ENCODE measurements at regions not wholly inside any gene's neighbourhood (a gene's known extent, or its start where the extent isn't known, plus 50 kb on each side); places are given as distances from the start of the nearest gene placed in this dataset.
"Not testable (repeated sequence)": the region's sequence is repeated elsewhere in the genome, so short reads cannot be mapped to it uniquely, and the experiment has no call there.

DNA sequence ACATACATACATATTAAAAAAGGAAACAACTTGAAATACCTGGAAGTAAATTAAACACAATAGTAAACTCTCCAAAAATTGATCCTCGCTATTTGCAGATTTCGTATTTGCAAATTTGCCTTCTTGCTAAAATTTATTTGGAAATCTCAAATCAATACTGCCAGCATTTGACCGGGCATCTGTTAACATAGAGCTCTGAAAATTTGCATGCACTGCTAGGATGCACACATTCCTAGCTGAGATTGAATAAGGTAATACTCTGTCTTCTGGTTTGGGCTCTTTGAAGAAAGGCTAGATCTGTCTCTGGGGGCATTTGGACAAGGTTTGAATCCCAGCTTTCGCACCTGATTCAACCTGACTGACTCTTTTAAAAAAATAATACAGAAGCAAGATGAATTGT is 729.1 kb upstream of the MGAT4C start:
- FAIRE-seq (no peak), DNase-seq (ENCODE audit: insufficient read length, low spot score) (no peak)
- no peak for TF ChIP-seq POLR2A (IDR thresholded peaks at IDR 0.05; ENCODE audit: low read depth, low read length)

- FAIRE-seq; DNase-seq (ENCODE audit: insufficient read length, low spot score): not testable (repeated sequence)
Observed at GRCh38 chr12:86970595-86970994, 714.4 kb upstream of the MGAT4C start.

DNA sequence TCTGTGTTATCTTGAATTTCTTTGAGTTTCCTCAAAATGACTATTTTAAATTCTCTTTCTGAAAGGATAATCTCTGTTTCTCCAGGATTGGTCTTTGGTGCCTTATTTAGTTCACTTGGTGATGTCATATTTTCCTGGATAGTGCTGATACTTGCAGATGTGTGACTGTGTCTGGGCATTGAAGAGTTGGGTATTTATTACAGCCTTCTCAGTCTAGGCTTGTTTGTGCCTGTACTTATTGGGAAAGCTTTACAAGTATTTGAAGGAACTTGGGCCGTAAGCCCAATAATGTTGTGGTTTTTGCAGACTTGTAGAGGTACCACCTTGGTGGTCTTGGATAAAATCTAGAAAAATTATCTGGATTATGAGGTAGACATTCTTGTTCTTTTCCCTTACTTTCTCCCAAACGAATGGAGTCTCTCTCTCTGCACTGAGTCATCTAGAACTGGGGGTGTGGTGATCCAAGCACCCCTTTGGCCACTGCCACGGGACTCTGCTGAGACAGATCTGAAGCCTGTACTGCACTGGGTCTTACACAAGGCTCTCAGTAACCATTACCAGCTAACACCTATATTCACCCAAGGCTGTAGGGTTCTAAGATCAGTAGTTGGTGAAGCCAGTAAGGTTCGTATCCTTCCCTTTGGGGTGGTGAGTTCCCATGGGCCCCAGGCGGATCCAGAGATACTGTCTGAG is 703.7 kb upstream of the MGAT4C start:
- TF ChIP-seq POLR2A (IDR thresholded peaks at IDR 0.05; ENCODE audit: low read depth, low read length) = no peak
- FAIRE-seq (no peak), DNase-seq (ENCODE audit: insufficient read length, low spot score) (no peak)

DNA sequence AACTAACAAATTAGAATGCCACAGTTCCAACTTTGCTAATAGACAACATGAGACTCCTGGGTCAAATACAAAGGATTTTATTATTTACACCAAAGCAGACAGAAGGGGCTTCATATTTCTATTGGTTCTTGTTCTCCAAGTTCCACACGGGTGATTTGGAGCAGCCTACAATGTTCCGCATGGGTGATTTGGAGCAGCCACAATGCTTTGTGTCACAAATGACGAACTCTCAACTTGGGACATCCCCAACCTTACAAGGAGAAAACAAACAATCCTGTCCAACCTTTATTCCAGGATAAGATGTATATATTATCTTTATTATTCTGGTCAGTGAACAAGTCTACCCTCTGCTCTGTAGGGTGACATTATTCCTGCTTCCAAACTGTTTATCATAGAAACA is 694.3 kb upstream of the MGAT4C start:
- DNase-seq (ENCODE audit: insufficient read length, low spot score) (no peak), FAIRE-seq (no peak)
- no peak for TF ChIP-seq POLR2A (IDR thresholded peaks at IDR 0.05; ENCODE audit: low read depth, low read length)

GRCh38 chr12:86950043-86950442 is 693.9 kb upstream of the MGAT4C start:
- no peak for DNase-seq (ENCODE audit: insufficient read length, low spot score)
- TF ChIP-seq POLR2A (IDR thresholded peaks at IDR 0.05; ENCODE audit: low read depth, low read length) = no peak
- FAIRE-seq = no peak

DNA sequence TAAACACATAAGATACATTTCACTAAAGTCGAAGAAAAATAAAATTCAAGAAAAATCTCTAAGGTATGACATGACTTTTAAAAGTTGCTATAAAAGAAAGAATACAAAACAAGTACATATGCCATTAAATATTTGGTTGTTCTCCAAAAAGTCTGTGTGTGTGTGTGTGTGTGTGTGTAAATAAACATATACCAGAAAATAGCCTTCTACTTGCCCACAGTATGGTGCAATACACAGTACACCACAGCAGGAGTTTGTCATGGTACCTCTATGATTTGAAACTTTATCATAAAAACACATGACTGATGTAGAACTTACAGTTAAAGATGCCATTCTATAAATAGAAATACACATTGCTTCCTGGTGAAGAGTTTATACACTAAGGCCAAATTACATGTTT is 692.7 kb upstream of the MGAT4C start:
- TF ChIP-seq POLR2A (IDR thresholded peaks at IDR 0.05; ENCODE audit: low read depth, low read length) = no peak
- DNase-seq (ENCODE audit: insufficient read length, low spot score) (no peak), FAIRE-seq (peak; percentile 48)

DNA sequence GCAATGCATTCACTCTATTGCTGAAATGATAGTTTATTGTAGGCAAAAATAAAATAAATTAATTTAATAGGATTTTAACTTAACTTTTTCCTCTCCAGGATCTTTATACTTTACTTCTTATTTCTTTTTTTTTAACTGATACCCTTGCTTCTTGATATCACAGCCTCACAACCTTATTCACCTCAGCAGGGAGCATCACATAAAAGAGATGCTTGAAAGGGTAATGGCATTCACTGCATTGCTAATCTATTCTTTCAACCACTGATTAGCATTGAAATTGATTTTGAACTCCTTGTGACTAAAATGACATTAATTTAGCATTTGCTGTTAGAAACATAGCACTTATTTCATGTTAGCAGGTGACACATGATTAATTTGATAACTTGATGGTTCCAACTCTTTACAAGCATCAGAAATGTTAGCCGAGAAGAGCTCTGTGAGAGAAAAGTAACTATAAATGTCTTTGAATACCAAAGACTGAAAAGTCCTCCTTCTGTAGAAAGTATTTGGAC is 689.5 kb upstream of the MGAT4C start:
- TF ChIP-seq POLR2A (IDR thresholded peaks at IDR 0.05; ENCODE audit: low read depth, low read length) = no peak
- DNase-seq (ENCODE audit: insufficient read length, low spot score) (no peak), FAIRE-seq (no peak)

DNA sequence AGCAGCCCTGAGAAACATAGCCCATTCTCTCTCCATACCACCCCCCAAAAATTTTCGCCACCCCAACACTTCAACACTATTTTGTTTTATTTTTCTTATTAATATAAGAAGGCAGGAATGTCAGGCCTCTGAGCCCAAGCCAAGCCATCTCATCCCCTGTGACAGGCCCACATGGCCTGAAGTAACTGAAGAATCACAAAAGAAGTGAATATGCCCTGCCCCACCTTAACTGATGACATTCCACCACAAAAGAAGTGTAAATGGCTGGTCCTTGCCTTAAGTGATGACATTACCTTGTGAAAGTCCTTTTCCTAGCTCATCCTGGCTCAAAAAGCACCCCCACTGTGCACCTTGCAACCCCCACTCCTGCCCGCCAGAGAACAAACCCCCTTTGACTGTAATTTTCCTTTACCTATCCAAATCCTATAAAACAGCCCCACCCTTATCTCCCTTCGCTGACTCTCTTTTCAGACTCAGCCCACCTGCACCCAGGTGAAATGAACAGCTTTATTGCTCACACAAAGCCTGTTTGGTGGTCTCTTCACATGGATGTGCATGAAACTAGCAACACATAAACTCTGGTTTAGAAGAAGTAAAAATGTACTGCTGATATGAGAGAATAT is 688.1 kb upstream of the MGAT4C start:
- DNase-seq (ENCODE audit: insufficient read length, low spot score); FAIRE-seq: not testable (repeated sequence)

GRCh38 chr12:86931714-86932113 is 675.5 kb upstream of the MGAT4C start:
- FAIRE-seq (no peak), DNase-seq (ENCODE audit: insufficient read length, low spot score) (no peak)
- TF ChIP-seq POLR2A (IDR thresholded peaks at IDR 0.05; ENCODE audit: low read depth, low read length) = no peak

- FAIRE-seq = no peak
- no peak for TF ChIP-seq POLR2A (IDR thresholded peaks at IDR 0.05; ENCODE audit: low read depth, low read length)
- no peak for DNase-seq (ENCODE audit: insufficient read length, low spot score)
Observed at GRCh38 chr12:86929962-86930361, 673.8 kb upstream of the MGAT4C start.

DNA sequence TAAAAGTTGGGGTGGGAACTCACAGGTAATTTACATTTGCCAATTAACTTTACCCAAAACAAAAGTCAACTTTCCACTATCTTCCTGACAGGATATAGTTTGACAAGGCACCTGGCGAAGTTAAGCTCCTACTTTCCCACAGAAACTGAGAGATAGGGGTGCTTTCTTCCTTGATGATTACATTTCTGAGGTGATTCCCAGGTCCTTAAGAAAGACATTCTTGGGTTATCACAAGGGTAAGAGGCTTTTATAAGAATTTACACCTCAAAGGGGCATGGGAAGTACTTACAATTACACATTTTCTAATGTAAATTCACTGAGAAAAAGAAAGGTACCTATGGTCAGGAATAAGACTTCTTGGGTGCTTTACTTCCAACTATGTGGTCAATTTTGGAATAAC is 660.9 kb upstream of the MGAT4C start:
- no peak for FAIRE-seq

GRCh38 chr12:86914721-86915120 is 658.5 kb upstream of the MGAT4C start:
- TF ChIP-seq POLR2A (IDR thresholded peaks at IDR 0.05; ENCODE audit: low read depth, low read length) = no peak
- FAIRE-seq = no peak
- DNase-seq (ENCODE audit: insufficient read length, low spot score) = no peak

More for the DNA sequence above, 660.9 kb upstream of the MGAT4C start:
- no peak for TF ChIP-seq POLR2A (IDR thresholded peaks at IDR 0.05; ENCODE audit: low read depth, low read length)
- no peak for DNase-seq (ENCODE audit: insufficient read length, low spot score)

- no peak for FAIRE-seq
- TF ChIP-seq POLR2A (IDR thresholded peaks at IDR 0.05; ENCODE audit: low read depth, low read length) = no peak
- DNase-seq (ENCODE audit: insufficient read length, low spot score) = no peak
Observed at GRCh38 chr12:86911973-86912372, 655.8 kb upstream of the MGAT4C start.

DNA sequence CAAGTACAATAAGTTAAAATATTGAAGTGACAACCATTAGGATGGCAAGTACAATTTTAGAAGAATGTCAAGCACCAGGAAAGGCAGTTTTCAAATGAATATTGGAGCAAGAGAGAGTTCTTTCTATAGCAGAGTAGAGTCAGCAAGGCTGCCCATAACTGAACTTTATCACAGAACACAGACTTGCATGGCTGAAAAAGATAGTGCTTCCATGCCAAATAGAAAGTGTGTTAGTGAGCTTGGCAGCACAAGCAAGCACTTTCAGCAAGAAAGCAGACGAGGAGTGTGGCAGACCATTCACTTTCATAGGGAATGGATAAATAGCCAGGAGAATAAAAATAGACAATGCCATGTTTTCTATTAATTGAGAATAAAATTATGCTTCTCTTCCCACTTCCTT is 647.0 kb upstream of the MGAT4C start:
- FAIRE-seq = no peak
- DNase-seq (ENCODE audit: insufficient read length, low spot score) = no peak
- TF ChIP-seq POLR2A (IDR thresholded peaks at IDR 0.05; ENCODE audit: low read depth, low read length) = no peak

GRCh38 chr12:86860776-86861175 is 604.6 kb upstream of the MGAT4C start:
- DNase-seq (ENCODE audit: insufficient read length, low spot score) = no peak
- TF ChIP-seq POLR2A (IDR thresholded peaks at IDR 0.05; ENCODE audit: low read depth, low read length) = no peak
- FAIRE-seq = no peak

Measured in H54 (cell line).